ENCODE measurements at regions not wholly inside any gene's neighbourhood (a gene's known extent, or its start where the extent isn't known, plus 50 kb on each side); places are given as distances from the start of the nearest gene placed in this dataset.
A peak's percentile ranks its signal among the peaks of the same experiment; 100 is the strongest.

- DNase-seq (ENCODE audit: low spot score), result no peak
Measured at GRCh38 chr1:25003000-25003399, 72.9 kb upstream of the RUNX3 start.

- DNase-seq (ENCODE audit: low spot score), result no peak
Measured at GRCh38 chr1:25001125-25001915, 71.2 kb upstream of the RUNX3 start.

- DNase-seq (ENCODE audit: low spot score), result no peak
Measured at GRCh38 chr1:24999906-25000305, 69.8 kb upstream of the RUNX3 start.

GRCh38 chr1:24999426-24999825 lies 69.3 kb upstream of the RUNX3 start:
- no peak for DNase-seq (ENCODE audit: low spot score)

GRCh38 chr1:24998563-24999245 lies 68.6 kb upstream of the RUNX3 start:
- no peak for DNase-seq (ENCODE audit: low spot score)

- DNase-seq (ENCODE audit: low spot score), result no peak
Measured at GRCh38 chr1:24996983-24997893, 67.2 kb upstream of the RUNX3 start.

GRCh38 chr1:24996456-24996855 lies 66.4 kb upstream of the RUNX3 start:
- no peak for DNase-seq (ENCODE audit: low spot score)

GRCh38 chr1:24995661-24996060 lies 65.6 kb upstream of the RUNX3 start:
- no peak for DNase-seq (ENCODE audit: low spot score)

GRCh38 chr1:24995140-24995539 lies 65.1 kb upstream of the RUNX3 start:
- DNase-seq (ENCODE audit: low spot score), result no peak

- no peak for DNase-seq (ENCODE audit: low spot score)
Measured at GRCh38 chr1:24993871-24994580, 64.0 kb upstream of the RUNX3 start.

- DNase-seq (ENCODE audit: low spot score), result no peak
Measured at GRCh38 chr1:24992761-24993211, 62.7 kb upstream of the RUNX3 start.

- DNase-seq (ENCODE audit: low spot score), result no peak
Measured at GRCh38 chr1:24992124-24992760, 62.2 kb upstream of the RUNX3 start.

GRCh38 chr1:24991697-24992096 lies 61.6 kb upstream of the RUNX3 start:
- no peak for DNase-seq (ENCODE audit: low spot score)

- DNase-seq (ENCODE audit: low spot score), result no peak
Measured at GRCh38 chr1:24990779-24991641, 60.9 kb upstream of the RUNX3 start.

- no peak for DNase-seq (ENCODE audit: low spot score)
Measured at GRCh38 chr1:24990136-24990535, 60.1 kb upstream of the RUNX3 start.

GRCh38 chr1:24989082-24989481 lies 59.0 kb upstream of the RUNX3 start:
- no peak for DNase-seq (ENCODE audit: low spot score)

- DNase-seq (ENCODE audit: low spot score), result no peak
Measured at GRCh38 chr1:24988558-24988912, 58.5 kb upstream of the RUNX3 start.

- DNase-seq (ENCODE audit: low spot score), result peak; percentile 18
Measured at GRCh38 chr1:24987875-24988557, 57.9 kb upstream of the RUNX3 start.

- DNase-seq (ENCODE audit: low spot score), result no peak
Measured at GRCh38 chr1:24987424-24987823, 57.3 kb upstream of the RUNX3 start.
